ENCODE measurements at regions not wholly inside any gene's neighbourhood (a gene's known extent, or its start where the extent isn't known, plus 50 kb on each side); places are given as distances from the start of the nearest gene placed in this dataset.

DNA sequence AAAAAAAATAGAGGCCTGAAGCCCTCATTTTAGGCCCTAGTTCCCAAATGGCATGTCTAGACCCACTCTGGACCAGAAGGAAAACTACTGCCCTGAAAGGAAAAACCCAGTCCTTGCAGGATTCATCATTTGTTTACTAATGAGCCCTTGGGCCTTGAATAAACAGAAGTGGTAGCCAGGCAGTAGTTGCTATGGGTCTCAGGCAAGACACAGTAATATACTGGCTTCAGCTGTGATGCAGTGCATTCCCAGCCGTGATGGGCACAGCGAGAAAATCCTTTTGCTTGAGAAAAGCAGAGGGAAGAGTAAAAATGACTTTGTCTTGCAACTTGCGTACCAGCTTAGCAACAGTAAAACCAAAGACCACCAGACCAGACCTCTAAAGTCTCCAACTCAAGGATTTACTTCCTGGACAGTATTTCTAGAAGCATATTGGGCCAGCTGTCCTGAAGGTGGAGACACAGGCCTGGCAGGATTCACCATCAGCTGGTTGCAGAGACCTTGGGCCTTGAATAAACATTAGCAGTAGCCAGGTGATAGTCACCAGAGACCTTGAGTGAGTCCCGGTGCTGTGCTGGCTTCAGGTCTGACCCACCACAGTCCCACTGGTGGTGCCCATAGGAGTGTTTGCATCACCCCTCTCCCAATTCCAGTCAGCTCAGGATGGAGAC is 208.3 kb upstream of the SLITRK3 start:
- POLR2A ChIA-PET: no interaction called here
- H3K27me3 ChIP-seq (ENCODE audit: insufficient read depth, low read length, poor library complexity, severe bottlenecking): no peaks in the 10 kb centered on the region
- no peaks in the 10 kb centered on the region for H3K36me3 Mint-ChIP-seq
- no peaks in the 10 kb centered on the region for H3K27me3 Mint-ChIP-seq
- H3K36me3 ChIP-seq (ENCODE audit: insufficient read depth, low read length): no peaks in the 10 kb centered on the region
- CTCF ChIA-PET: no interaction called here
- H3K4me1 Mint-ChIP-seq: no peaks in the 10 kb centered on the region
- no peaks in the 10 kb centered on the region for H3K9me3 ChIP-seq (ENCODE audit: low read length)
- H3K9me3 Mint-ChIP-seq: peaks cover 3 to 15% (median 5%) of the 10 kb centered on the region in 5 donors
- no peak overlapping the region for H3K27ac ChIP-seq (ENCODE audit: low read depth, low read length)
- H3K4me1 ChIP-seq (ENCODE audit: insufficient read depth, low read length): no peaks in the 10 kb centered on the region
- H3K27ac Mint-ChIP-seq: no peak overlapping the region
- H3K4me3 Mint-ChIP-seq: no peak overlapping the region
- DNase-seq: no peak
- no peak overlapping the region for H3K4me3 ChIP-seq (ENCODE audit: low read length)

DNA sequence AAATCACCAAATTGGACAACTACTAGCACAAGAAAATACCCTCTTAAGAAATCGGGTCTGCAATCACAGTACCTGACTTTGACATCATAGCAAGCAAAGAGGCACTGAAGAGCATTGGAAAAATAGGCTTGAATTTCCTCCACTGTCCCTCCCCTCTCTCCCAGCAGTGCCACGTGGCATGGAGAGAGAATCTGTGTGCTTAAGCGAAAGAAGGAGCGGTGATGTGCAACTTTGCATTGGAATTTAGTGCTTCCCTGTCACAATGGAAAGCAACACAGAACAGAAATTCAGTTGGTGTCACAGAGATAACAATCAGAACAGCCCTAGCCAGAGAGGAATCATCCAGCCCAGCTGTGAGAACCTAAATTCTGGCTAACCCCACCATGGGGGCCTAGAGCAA is 207.5 kb upstream of the SLITRK3 start:
- H3K27me3 Mint-ChIP-seq: no peaks in the 10 kb centered on the region
- Histone ChIP-seq H3K4me1 (ENCODE audit: insufficient read depth, low read length) (no peaks in the 10 kb centered on the region), H3K9me3 (ENCODE audit: low read length) (no peaks in the 10 kb centered on the region), H3K27me3 (ENCODE audit: insufficient read depth, low read length, poor library complexity, severe bottlenecking) (no peaks in the 10 kb centered on the region), H3K36me3 (ENCODE audit: insufficient read depth, low read length) (no peaks in the 10 kb centered on the region), H3K27ac (ENCODE audit: low read depth, low read length) (no peak overlapping the region), H3K4me3 (ENCODE audit: low read length) (no peak overlapping the region)
- no peaks in the 10 kb centered on the region for H3K4me1 Mint-ChIP-seq
- POLR2A ChIA-PET: no interaction called here
- CTCF ChIA-PET: no interaction called here
- DNase-seq: no peak
- H3K4me3 Mint-ChIP-seq: no peak overlapping the region
- H3K36me3 Mint-ChIP-seq: no peaks in the 10 kb centered on the region
- H3K9me3 Mint-ChIP-seq: peaks cover 3 to 15% (median 5%) of the 10 kb centered on the region in 5 donors
- no peak overlapping the region for H3K27ac Mint-ChIP-seq

- Histone ChIP-seq H3K27ac (ENCODE audit: low read depth, low read length) (no peak overlapping the region), H3K9me3 (ENCODE audit: low read length) (no peaks in the 10 kb centered on the region), H3K4me1 (ENCODE audit: insufficient read depth, low read length) (no peaks in the 10 kb centered on the region), H3K27me3 (ENCODE audit: insufficient read depth, low read length, poor library complexity, severe bottlenecking) (no peaks in the 10 kb centered on the region), H3K36me3 (ENCODE audit: insufficient read depth, low read length) (no peaks in the 10 kb centered on the region), H3K4me3 (ENCODE audit: low read length) (no peak overlapping the region)
- no peak for DNase-seq
- POLR2A ChIA-PET: no interaction called here
- no peak overlapping the region for H3K27ac Mint-ChIP-seq
- no peaks in the 10 kb centered on the region for H3K36me3 Mint-ChIP-seq
- H3K9me3 Mint-ChIP-seq: peaks cover 0 to 13% (median 4%) of the 10 kb centered on the region in 5 donors
- H3K4me3 Mint-ChIP-seq: no peak overlapping the region
- CTCF ChIA-PET: no interaction called here
- H3K27me3 Mint-ChIP-seq: no peaks in the 10 kb centered on the region
- H3K4me1 Mint-ChIP-seq: no peaks in the 10 kb centered on the region
Observed at GRCh38 chr3:165395188-165395587, 199.0 kb upstream of the SLITRK3 start.

DNA sequence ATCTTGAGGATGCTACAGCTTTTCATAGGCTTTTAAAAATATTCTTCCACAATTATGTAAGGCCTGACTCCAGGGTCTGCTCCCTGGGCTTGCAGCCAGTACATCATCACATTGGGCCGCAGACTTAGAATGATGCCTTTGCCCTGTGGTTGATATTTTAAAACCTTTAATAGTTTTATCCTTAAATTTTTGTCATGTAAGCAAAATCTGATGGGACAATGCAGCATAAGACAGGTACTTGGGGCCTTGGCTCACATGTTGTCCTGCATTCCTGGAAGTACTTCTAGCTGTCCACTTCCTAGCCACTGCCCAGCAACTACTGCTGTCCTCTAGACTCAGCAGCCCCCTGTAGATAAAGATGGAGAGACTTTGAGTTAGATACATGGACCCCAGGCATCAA is 197.3 kb upstream of the SLITRK3 start:
- Mint-ChIP-seq H3K27me3 (no peaks in the 10 kb centered on the region), H3K4me1 (no peaks in the 10 kb centered on the region), H3K9me3 (peaks cover 3 to 20% (median 5%) of the 10 kb centered on the region in 5 donors), H3K27ac (no peak overlapping the region), H3K4me3 (no peak overlapping the region), H3K36me3 (no peaks in the 10 kb centered on the region)
- Histone ChIP-seq H3K27me3 (ENCODE audit: insufficient read depth, low read length, poor library complexity, severe bottlenecking) (no peaks in the 10 kb centered on the region), H3K9me3 (ENCODE audit: low read length) (no peaks in the 10 kb centered on the region), H3K4me3 (ENCODE audit: low read length) (no peak overlapping the region), H3K4me1 (ENCODE audit: insufficient read depth, low read length) (no peaks in the 10 kb centered on the region), H3K36me3 (ENCODE audit: insufficient read depth, low read length) (no peaks in the 10 kb centered on the region), H3K27ac (ENCODE audit: low read depth, low read length) (no peak overlapping the region)
- POLR2A ChIA-PET: no interaction called here
- DNase-seq: no peak
- CTCF ChIA-PET: no interaction called here

DNA sequence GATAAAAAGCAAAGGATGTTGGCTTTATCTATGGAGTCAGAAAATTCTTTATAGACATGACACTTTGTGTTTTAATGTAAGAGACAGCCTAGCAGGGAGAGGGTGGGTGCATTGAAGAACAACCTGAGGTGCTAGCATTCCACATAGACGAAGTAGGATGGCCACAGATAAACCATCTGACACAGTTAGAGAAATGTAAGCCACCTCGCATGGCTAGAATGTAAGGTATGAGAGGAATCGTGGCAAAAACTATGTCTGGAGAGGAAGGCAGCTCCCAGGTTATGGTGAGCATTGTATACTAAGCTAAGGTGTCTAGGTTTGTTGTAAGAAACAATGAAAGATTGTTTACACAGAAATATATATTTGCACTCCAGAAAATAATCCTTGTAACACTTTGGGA is 194.0 kb upstream of the SLITRK3 start:
- H3K4me1 Mint-ChIP-seq: no peaks in the 10 kb centered on the region
- no peak for DNase-seq
- Histone ChIP-seq H3K4me1 (ENCODE audit: insufficient read depth, low read length) (no peaks in the 10 kb centered on the region), H3K4me3 (ENCODE audit: low read length) (no peak overlapping the region), H3K27ac (ENCODE audit: low read depth, low read length) (no peak overlapping the region), H3K9me3 (ENCODE audit: low read length) (no peaks in the 10 kb centered on the region), H3K36me3 (ENCODE audit: insufficient read depth, low read length) (no peaks in the 10 kb centered on the region), H3K27me3 (ENCODE audit: insufficient read depth, low read length, poor library complexity, severe bottlenecking) (no peaks in the 10 kb centered on the region)
- ChIA-PET CTCF (no interaction called here), POLR2A (no interaction called here)
- H3K4me3 Mint-ChIP-seq: no peak overlapping the region
- no peaks in the 10 kb centered on the region for H3K27me3 Mint-ChIP-seq
- no peak overlapping the region for H3K27ac Mint-ChIP-seq
- no peaks in the 10 kb centered on the region for H3K36me3 Mint-ChIP-seq
- H3K9me3 Mint-ChIP-seq: peaks cover 4 to 17% (median 6%) of the 10 kb centered on the region in 5 donors

DNA sequence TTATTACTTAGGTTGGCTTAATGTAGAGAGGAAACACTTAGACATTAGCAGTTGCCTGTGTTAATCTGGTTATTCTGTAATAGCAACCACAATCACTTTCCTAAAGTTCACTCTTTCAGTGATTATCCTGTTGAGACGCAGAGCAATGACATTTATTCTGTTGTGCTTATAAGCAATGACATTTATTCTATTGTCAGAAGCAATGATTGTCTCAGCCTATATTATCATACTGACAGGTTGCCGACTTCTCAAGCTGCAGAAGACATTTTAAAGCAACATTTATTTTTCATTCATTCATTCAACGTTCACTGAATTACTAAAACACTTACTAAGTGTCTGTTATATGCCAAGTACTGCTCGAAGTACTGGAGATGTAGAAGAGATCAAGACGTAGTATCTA is 193.5 kb upstream of the SLITRK3 start:
- DNase-seq: no peak
- no peaks in the 10 kb centered on the region for H3K9me3 ChIP-seq (ENCODE audit: low read length)
- Mint-ChIP-seq H3K36me3 (no peaks in the 10 kb centered on the region), H3K27me3 (no peaks in the 10 kb centered on the region), H3K27ac (no peak overlapping the region), H3K4me3 (no peak overlapping the region), H3K9me3 (peaks cover 4 to 17% (median 6%) of the 10 kb centered on the region in 5 donors), H3K4me1 (no peaks in the 10 kb centered on the region)
- H3K4me1 ChIP-seq (ENCODE audit: insufficient read depth, low read length): no peaks in the 10 kb centered on the region
- H3K4me3 ChIP-seq (ENCODE audit: low read length): no peak overlapping the region
- no peaks in the 10 kb centered on the region for H3K36me3 ChIP-seq (ENCODE audit: insufficient read depth, low read length)
- ChIA-PET CTCF (no interaction called here), POLR2A (no interaction called here)
- H3K27me3 ChIP-seq (ENCODE audit: insufficient read depth, low read length, poor library complexity, severe bottlenecking): no peaks in the 10 kb centered on the region
- H3K27ac ChIP-seq (ENCODE audit: low read depth, low read length): no peak overlapping the region

DNA sequence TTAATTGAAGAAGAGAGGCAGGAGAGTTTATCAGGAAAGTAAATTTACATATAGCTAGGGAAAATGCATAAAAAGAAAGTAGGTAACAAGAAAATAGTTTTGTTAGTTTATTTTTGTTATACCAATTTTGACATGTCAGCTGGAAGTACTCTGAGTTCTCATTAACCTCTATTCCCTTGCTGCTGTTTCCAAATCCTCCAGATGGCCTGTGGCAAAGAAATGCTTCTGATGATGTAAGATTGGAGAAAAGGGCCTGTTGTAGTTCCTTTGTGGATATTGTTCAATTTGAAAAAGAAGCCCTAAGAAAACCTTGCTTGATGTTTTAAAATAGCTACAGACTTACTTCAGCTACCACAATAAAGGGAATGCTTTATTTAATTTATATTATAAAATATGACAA is 192.9 kb upstream of the SLITRK3 start:
- DNase-seq: no peak
- no peaks in the 10 kb centered on the region for H3K27me3 Mint-ChIP-seq
- H3K9me3 ChIP-seq (ENCODE audit: low read length): no peaks in the 10 kb centered on the region
- H3K9me3 Mint-ChIP-seq: peaks cover 4 to 17% (median 8%) of the 10 kb centered on the region in 5 donors
- no peak overlapping the region for H3K27ac ChIP-seq (ENCODE audit: low read depth, low read length)
- no peaks in the 10 kb centered on the region for H3K36me3 ChIP-seq (ENCODE audit: insufficient read depth, low read length)
- H3K4me1 Mint-ChIP-seq: no peaks in the 10 kb centered on the region
- H3K4me3 ChIP-seq (ENCODE audit: low read length): no peak overlapping the region
- H3K27me3 ChIP-seq (ENCODE audit: insufficient read depth, low read length, poor library complexity, severe bottlenecking): no peaks in the 10 kb centered on the region
- H3K36me3 Mint-ChIP-seq: no peaks in the 10 kb centered on the region
- no peak overlapping the region for H3K4me3 Mint-ChIP-seq
- ChIA-PET CTCF (no interaction called here), POLR2A (no interaction called here)
- H3K4me1 ChIP-seq (ENCODE audit: insufficient read depth, low read length): no peaks in the 10 kb centered on the region
- H3K27ac Mint-ChIP-seq: no peak overlapping the region

DNA sequence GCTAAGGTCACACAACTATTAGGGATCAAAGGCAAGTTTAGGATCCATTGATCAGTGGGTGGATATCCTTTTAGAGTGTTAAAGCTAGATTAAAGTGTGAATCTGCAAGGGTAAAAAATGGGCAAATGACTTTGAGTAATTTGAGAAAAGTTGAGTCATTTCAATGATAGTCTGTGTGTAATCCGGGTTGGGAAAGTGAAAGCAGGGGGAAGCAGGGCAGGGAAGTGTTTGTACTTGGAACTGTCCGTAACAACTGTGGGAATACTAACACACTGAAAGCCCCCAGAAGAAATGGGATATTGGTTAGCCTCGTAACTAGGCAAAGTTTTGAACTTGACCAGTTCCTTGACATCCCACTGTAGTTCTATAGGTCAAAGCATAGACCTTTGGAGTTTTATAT is 187.2 kb upstream of the SLITRK3 start:
- no peak for DNase-seq
- Mint-ChIP-seq H3K27me3 (no peaks in the 10 kb centered on the region), H3K27ac (no peak overlapping the region), H3K4me3 (no peak overlapping the region), H3K9me3 (peaks cover 12 to 22% (median 14%) of the 10 kb centered on the region in 5 donors), H3K4me1 (no peaks in the 10 kb centered on the region), H3K36me3 (no peaks in the 10 kb centered on the region)
- no peak overlapping the region for H3K4me3 ChIP-seq (ENCODE audit: low read length)
- H3K27me3 ChIP-seq (ENCODE audit: insufficient read depth, low read length, poor library complexity, severe bottlenecking): no peaks in the 10 kb centered on the region
- ChIA-PET CTCF (no interaction called here), POLR2A (no interaction called here)
- no peaks in the 10 kb centered on the region for H3K9me3 ChIP-seq (ENCODE audit: low read length)
- no peak overlapping the region for H3K27ac ChIP-seq (ENCODE audit: low read depth, low read length)
- no peaks in the 10 kb centered on the region for H3K36me3 ChIP-seq (ENCODE audit: insufficient read depth, low read length)
- no peaks in the 10 kb centered on the region for H3K4me1 ChIP-seq (ENCODE audit: insufficient read depth, low read length)

DNA sequence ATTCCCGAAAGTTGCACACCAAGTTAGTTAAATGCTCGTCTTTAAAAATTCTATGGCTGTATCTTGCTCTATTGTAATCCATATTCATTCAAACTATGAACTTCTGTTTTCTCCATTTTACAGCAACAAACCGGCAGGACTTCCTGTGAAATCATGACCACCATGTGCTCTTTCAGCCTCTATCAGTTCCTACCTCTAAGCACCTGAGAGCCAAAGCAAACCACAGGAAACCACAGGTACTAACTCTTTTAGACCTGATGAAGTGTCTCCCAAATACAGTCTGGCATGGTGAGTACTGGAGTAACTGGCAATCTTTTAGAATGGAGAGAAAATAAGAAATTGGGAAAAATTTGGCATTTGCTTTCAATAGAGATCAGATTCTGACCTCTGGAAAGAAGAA is 186.5 kb upstream of the SLITRK3 start:
- no peaks in the 10 kb centered on the region for H3K36me3 ChIP-seq (ENCODE audit: insufficient read depth, low read length)
- DNase-seq: no peak
- no peaks in the 10 kb centered on the region for H3K36me3 Mint-ChIP-seq
- H3K4me1 Mint-ChIP-seq: no peaks in the 10 kb centered on the region
- H3K27ac ChIP-seq (ENCODE audit: low read depth, low read length): no peak overlapping the region
- ChIA-PET CTCF (no interaction called here), POLR2A (no interaction called here)
- H3K27me3 ChIP-seq (ENCODE audit: insufficient read depth, low read length, poor library complexity, severe bottlenecking): no peaks in the 10 kb centered on the region
- no peaks in the 10 kb centered on the region for H3K9me3 ChIP-seq (ENCODE audit: low read length)
- H3K27me3 Mint-ChIP-seq: no peaks in the 10 kb centered on the region
- H3K4me3 Mint-ChIP-seq: no peak overlapping the region
- H3K4me1 ChIP-seq (ENCODE audit: insufficient read depth, low read length): no peaks in the 10 kb centered on the region
- peaks cover 8 to 19% (median 13%) of the 10 kb centered on the region in 5 donors for H3K9me3 Mint-ChIP-seq
- H3K4me3 ChIP-seq (ENCODE audit: low read length): no peak overlapping the region
- no peak overlapping the region for H3K27ac Mint-ChIP-seq
